ENCODE measurements at regions not wholly inside any gene's neighbourhood (a gene's known extent, or its start where the extent isn't known, plus 50 kb on each side); places are given as distances from the start of the nearest gene placed in this dataset.

DNA sequence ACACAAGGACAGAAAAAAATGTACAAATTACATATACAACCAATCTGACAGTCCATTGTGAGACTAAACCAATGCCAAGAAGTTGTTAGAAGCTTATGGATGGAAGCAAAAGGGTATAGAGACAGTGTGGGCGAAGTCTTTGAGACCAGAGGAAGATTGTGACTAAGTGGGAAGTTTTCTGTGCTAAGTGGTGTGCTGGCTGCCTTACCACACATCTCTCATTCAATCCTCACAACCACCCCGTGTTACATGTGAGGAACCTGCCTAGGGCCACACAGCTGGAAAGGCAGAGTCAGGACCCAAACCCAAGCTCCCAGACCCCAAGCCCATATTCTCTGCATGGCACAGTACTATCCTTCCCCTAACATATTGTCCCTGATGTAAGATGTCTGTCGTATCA, 53.5 kb upstream of the DUSP10 start:
- Histone ChIP-seq H3K36me3 (ENCODE audit: insufficient read depth, low read length) (no peaks in the 10 kb centered on the region), H3K9ac (ENCODE audit: low read length) (no peak overlapping the region), H3K27ac (ENCODE audit: low read depth, low read length) (no peak overlapping the region), H3K4me1 (ENCODE audit: insufficient read depth, low read length) (no peaks in the 10 kb centered on the region), H3K4me3 (ENCODE audit: low read depth in 1 of 2, low read length in 2 of 2) (no peak overlapping the region), H3K9me3 (ENCODE audit: low read length) (no peaks in the 10 kb centered on the region), H3K27me3 (ENCODE audit: control insufficient read depth in 1 of 2, insufficient read depth in 2 of 2, low read length in 2 of 2) (no peaks in the 10 kb centered on the region)

DNA sequence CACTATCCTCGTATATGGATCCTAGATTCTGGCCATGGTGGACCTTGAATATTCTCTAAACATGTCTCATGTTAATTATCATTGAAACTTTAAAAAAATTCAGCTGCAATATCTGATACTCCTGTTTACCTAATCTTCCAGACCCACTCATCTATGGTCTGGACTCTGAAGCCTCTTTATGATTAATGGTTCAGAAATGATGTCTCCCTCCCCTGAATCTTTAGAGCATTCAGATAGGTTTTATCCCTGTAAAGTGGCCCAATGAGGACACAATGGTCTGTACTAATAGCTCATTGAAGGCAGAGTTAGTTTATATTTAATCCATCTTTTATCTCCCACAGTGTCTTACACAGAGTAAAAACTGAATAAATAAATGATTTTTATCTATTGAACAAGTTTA, 53.0 kb upstream of the DUSP10 start:
- H3K9me3 ChIP-seq (ENCODE audit: low read length), result no peaks in the 10 kb centered on the region
- H3K27ac ChIP-seq (ENCODE audit: low read depth, low read length), result no peak overlapping the region
- no peaks in the 10 kb centered on the region for H3K36me3 ChIP-seq (ENCODE audit: insufficient read depth, low read length)
- H3K9ac ChIP-seq (ENCODE audit: low read length), result no peak overlapping the region
- H3K4me1 ChIP-seq (ENCODE audit: insufficient read depth, low read length), result no peaks in the 10 kb centered on the region
- H3K27me3 ChIP-seq (ENCODE audit: control insufficient read depth in 1 of 2, insufficient read depth in 2 of 2, low read length in 2 of 2), result no peaks in the 10 kb centered on the region
- H3K4me3 ChIP-seq (ENCODE audit: low read depth in 1 of 2, low read length in 2 of 2), result no peak overlapping the region

- no peak overlapping the region for H3K9ac ChIP-seq (ENCODE audit: low read length)
- no peak overlapping the region for H3K27ac ChIP-seq (ENCODE audit: low read depth, low read length)
- no peaks in the 10 kb centered on the region for H3K9me3 ChIP-seq (ENCODE audit: low read length)
- no peaks in the 10 kb centered on the region for H3K27me3 ChIP-seq (ENCODE audit: control insufficient read depth in 1 of 2, insufficient read depth in 2 of 2, low read length in 2 of 2)
- H3K4me3 ChIP-seq (ENCODE audit: low read depth in 1 of 2, low read length in 2 of 2), result no peak overlapping the region
- no peaks in the 10 kb centered on the region for H3K4me1 ChIP-seq (ENCODE audit: insufficient read depth, low read length)
- no peaks in the 10 kb centered on the region for H3K36me3 ChIP-seq (ENCODE audit: insufficient read depth, low read length)
Measured at GRCh38 chr1:221794079-221794670, 52.3 kb upstream of the DUSP10 start.

DNA sequence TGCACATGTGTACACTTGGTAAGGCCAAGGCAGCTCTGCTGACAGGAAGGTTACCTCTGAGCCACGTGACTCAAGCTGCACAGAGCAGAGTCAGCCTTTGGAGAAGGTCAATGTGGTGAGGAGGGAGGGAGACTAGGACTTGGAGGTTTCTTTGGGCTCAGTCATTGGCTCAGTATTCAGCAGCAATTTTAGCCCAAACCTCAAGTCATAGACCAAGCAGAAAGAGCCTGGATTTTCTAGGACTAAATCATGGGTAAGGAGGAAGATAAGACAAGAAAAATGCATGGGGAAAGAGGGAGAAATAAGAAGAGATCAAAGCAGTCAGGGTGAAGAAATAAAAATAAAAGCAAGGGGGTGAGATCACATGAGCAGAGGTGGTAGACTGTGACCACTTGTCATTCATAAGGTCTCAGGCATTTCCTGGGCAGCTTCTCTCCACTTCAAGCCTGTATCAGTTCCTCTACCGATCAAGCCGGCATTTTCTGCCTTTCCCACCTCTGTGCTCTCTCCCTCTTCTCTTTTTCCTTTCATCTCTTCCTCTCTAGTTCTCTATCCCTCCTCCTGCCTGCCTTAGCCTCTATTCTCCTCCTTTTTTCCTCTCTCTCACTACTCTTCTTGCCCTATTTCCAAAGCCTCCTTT, 51.7 kb upstream of the DUSP10 start:
- H3K9me3 ChIP-seq (ENCODE audit: low read length), result no peaks in the 10 kb centered on the region
- no peak overlapping the region for H3K9ac ChIP-seq (ENCODE audit: low read length)
- no peaks in the 10 kb centered on the region for H3K4me1 ChIP-seq (ENCODE audit: insufficient read depth, low read length)
- no peak overlapping the region for H3K27ac ChIP-seq (ENCODE audit: low read depth, low read length)
- no peaks in the 10 kb centered on the region for H3K27me3 ChIP-seq (ENCODE audit: control insufficient read depth in 1 of 2, insufficient read depth in 2 of 2, low read length in 2 of 2)
- H3K4me3 ChIP-seq (ENCODE audit: low read depth in 1 of 2, low read length in 2 of 2), result no peak overlapping the region
- no peaks in the 10 kb centered on the region for H3K36me3 ChIP-seq (ENCODE audit: insufficient read depth, low read length)

- Histone ChIP-seq H3K9ac (ENCODE audit: low read length) (no peak overlapping the region), H3K4me3 (ENCODE audit: low read depth in 1 of 2, low read length in 2 of 2) (no peak overlapping the region), H3K27ac (ENCODE audit: low read depth, low read length) (no peak overlapping the region), H3K9me3 (ENCODE audit: low read length) (no peaks in the 10 kb centered on the region), H3K4me1 (ENCODE audit: insufficient read depth, low read length) (no peaks in the 10 kb centered on the region), H3K36me3 (ENCODE audit: insufficient read depth, low read length) (no peaks in the 10 kb centered on the region), H3K27me3 (ENCODE audit: control insufficient read depth in 1 of 2, insufficient read depth in 2 of 2, low read length in 2 of 2) (no peaks in the 10 kb centered on the region)
Measured at GRCh38 chr1:221791846-221792245, 50.0 kb upstream of the DUSP10 start.

Data from muscle layer of colon (tissue), 2 donors.